GM21529 (cell line): ENCODE measurements at regions not wholly inside any gene's neighbourhood (a gene's known extent, or its start where the extent isn't known, plus 50 kb on each side); places are given as distances from the start of the nearest gene placed in this dataset.
"Not testable (repeated sequence)": the region's sequence is repeated elsewhere in the genome, so short reads cannot be mapped to it uniquely, and the experiment has no call there.

Source experiments
- ATAC-seq: cut with Tn5 transposase; IDR thresholded peaks from one replicate; pipeline ENCODE4 v1.9.1; 2021; ENCODE audit not compliant: unreplicated experiment

DNA sequence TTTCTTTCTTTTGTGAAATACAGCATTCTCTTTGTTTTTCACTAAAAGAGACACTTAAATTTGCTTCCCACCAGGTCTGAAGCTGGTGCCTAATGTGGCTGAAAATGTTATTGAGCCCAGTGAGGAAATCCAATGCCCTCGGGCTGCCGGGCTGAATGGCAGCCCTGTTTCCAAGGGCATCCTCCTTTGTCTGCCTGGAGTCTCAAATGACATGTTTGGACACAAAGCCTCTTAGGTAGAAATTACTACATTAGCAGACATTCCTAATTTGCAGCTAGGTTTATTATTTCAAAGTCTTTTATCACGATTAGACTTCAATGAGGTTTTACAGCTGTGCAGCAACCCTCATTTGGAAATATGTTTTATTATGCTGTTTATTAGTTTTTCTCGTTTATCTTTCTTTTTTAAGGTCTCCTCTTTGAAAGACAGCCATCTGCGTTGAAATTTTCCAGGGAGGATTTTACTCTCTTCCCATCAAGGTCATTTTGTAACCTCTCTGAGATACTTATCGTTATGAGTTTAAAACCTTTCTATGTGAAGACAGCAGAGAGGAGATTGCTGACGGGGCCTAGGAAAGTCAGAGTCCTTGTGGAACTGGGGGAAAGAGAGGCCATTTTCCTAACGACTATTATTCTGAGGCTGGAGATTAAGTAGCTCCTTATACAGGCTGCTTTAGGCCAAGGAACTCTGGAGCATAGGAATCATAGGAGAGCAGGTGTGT lies 59.0 kb upstream of the ZNF532 start:
- no peak for ATAC-seq

DNA sequence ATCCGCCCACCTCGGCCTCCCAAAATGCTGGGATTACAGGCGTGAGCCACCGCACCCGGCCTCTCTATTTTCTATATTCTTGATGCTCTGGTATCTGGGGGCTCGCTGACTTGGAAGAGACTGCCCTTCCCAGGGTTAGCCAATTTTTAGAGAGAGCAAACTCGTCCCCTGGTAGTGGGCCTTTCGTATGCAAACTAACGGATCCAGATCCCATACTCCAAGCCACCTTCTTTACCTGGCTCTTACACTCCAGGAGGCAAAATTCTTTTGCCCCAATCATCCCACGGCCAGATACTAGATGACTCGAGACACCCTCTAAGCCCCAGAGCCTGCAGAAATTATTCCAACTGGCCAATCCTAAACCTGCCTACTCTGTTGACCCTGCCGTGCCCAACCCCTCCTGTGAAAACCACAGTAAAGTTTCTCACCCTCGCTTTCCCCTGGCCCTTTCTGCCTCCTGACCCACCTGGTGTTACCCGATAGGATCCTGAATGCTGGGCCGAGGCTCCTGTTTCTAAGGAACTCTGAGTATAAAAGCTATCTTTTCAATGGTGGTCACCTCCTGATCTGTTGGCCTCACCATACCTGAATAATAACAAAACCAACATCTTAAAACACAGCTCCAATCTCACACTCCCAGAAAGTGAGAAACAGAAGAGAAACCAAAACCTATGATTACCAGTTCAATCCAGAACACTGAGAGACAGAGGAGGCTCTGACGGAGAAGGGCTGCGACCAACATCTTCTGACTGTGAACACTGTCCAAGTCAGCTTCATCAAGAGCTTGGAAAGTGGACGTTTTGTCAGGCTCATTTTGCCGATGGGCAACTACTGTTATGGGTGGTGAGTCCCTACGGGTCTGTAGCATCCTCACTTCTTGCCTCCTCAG lies 57.6 kb upstream of the ZNF532 start:
- ATAC-seq: peak; percentile 90

DNA sequence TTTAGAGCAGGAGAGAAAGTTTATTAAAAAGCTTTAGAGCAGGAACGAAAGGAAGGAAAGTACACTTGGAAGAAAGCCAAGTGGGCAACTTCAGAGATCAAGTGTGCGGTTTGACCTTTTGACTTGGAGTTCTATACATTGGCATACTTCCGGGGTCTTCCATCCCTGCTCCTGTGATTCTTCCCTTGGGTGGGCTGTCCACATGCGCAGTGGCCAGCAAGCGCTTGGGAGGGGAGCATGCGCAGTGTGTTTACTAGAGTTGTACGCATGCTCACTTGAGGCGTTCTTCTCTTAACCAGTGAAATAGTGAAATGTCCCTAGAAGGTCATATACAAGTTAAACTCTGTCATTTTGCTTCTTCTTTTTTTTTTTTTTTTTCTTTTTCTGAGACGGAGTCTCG lies 56.9 kb upstream of the ZNF532 start:
- ATAC-seq: no peak

DNA sequence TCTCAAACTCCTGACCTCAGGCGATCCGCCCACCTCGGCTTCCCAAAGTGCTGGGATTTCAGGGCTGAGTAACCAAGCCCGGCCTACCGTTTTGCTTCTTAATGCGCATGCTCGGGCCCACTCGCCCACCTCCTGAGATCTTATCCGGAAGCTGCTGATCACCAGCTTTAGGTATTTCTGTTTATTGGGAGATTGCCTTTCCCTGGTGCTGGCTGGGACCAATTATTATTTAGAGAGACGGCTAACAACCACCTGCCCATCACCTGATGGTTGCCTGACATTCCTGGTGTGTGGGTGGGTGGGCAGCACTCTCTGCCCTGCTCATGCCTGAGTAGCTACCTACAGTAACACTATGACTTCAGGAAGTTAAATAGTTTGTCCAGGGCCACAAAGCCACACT lies 56.3 kb upstream of the ZNF532 start:
- no peak for ATAC-seq

DNA sequence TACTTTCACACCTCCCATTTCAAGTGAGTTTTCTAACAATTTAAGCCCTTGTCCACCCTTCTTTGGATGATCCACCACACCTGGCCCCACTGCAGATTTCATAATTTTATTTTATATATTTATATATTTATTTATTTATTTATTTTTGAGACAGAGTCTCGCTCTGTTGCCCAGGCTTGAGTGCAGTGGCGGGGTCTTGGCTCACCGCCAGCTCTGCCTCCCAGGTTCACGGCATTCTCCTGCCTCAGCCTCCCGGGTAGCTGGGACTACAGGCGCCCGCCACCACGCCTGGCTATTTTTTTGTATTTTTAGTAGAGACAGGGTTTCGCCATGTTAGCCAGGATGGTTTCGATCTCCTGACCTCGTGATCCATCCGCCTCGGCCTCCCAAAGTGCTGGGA lies 52.8 kb upstream of the ZNF532 start:
- not testable (repeated sequence) for ATAC-seq

DNA sequence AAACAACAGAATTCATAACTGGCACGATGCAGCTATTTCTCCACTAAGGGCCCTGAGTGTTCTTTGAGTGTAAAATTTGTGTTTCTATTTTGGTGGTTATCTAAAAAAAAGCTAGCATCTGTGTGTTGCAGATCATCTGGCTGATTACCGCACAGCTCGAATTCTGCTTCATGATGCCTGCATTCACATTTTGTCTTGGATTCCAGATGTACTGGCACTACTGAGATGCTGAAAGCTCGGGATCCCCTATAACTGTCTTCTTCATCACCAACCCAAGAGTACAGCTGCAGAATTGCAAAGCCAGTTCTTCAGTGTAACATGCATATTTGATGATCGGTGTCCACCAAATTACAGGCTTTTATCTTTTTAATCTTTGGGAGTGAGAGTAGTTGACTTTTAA lies 51.6 kb upstream of the ZNF532 start:
- ATAC-seq: no peak

DNA sequence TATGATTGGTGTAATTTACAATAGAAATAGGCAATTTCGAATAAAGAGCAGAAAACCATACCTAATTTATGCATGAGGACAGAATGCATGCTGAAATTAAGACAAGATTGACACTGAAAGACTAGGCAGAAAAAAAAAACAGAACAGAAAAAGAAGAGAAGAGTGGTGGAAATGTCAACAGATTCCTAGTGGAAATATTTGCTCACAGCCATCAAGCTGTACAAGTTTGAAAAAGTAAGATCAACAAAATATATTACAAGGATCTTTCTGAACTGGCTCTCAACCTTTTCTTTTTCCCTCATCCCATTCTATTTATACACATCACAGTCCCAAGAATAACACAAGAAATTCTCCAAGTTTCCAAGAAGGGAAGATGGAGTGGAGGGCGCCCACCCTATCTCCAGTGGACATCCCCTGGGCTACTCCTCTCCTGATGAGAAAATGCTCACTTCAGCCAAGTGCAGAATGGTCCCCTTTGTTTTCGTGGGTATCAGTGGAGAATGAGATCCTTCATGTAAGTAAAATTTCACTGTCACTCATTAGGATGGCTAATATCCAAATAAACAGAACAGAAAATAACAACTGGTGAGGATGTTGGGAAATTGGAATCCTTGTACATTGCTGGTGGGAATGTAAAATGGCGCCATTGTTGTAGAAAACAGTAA lies 51.0 kb upstream of the ZNF532 start:
- ATAC-seq: no peak

DNA sequence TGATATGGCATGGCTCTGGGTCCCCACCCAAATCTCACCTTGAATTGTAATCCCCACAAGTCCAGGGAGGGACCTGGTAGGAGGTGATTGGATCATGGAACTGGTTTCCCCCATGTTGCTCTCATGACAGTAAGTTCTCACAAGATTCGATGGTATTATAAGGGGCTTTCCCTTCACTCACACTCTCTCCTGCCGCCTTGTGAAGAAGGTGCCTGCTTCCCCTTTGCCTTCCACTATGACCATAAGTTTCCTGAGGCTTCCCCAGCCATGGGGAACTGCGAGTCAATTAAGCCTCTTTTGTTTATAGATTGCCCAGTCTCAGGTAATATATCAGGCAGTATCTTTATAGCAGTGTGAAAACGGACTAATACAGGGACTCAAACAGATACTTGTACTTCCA lies 50.4 kb upstream of the ZNF532 start:
- no peak for ATAC-seq
